Right atrium auricular region (tissue), 2 donors: ENCODE measurements at regions not wholly inside any gene's neighbourhood (a gene's known extent, or its start where the extent isn't known, plus 50 kb on each side); places are given as distances from the start of the nearest gene placed in this dataset.

ENCODE experiments used
- DNase-seq: peaks from one replicate; pipeline ENCODE4 v3.0.0-alpha.2; 2019; ENCODE audit warnings: low spot score
- H3K27ac ChIP-seq, 2 donors: fragments of 200-600 bp; sonication (generic); 1 replicate in 1 of 2; 2 replicates in 1 of 2; pipeline ENCODE4 v1.5.1; 2016 to 2019
- H3K27me3 ChIP-seq, 2 donors: fragments of 200-600 bp; sonication (generic); one replicate each; pipeline versions ENCODE4 v1.5.1 to v1.6.0; 2017 to 2019
- H3K36me3 ChIP-seq: fragments of 200-600 bp; sonication (generic); one replicate; pipeline ENCODE4 v1.5.1; 2016
- H3K4me1 ChIP-seq, 2 donors: fragments of 200-600 bp; sonication (generic); one replicate each; pipeline versions ENCODE4 v1.5.1 to v1.6.0; 2017 to 2019
- H3K4me3 ChIP-seq, 2 donors: fragments of 200-600 bp; sonication (generic); 1 replicate in 1 of 2; 2 replicates in 1 of 2; pipeline ENCODE4 v1.5.1; 2017 to 2019; ENCODE audit warnings: mild to moderate bottlenecking in 1 of 2, moderate library complexity in 1 of 2
- H3K9me3 ChIP-seq, 2 donors: fragments of 200-600 bp; sonication (generic); one replicate each; pipeline ENCODE4 v1.5.1; 2019
- TF ChIP-seq, protein P1 (sequence below), 2 donors: fragments of 200-600 bp; sonication (generic); IDR thresholded peaks; one replicate each; pipeline ENCODE4 v1.5.1; 2019; ENCODE audit warnings: antibody characterized with exemption in 2 of 2

DNA sequence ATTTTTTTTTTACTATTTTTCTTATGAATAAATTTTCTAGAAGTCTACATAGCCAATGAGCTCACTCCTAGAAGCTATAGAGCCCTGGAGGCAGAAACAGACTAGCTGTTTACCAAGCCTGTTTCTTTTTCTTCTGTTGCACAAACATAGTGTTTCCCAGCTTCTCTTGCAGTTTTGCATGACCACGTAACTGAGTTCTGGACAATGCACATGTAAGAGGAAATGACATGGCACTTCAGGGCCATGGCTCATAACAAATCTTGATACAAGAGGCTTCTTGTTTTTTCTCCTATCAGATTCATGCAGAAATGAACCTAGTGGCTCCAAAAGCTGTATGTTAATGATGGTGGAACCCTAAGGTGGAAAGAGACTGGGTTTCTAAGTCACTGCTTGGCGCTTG lies 127.4 kb downstream of the ZNF330 start:
- Histone ChIP-seq H3K27ac (no peak overlapping the region), H3K4me3 (no peak overlapping the region), H3K4me1 (peaks cover 0 to 6% of the 10 kb centered on the region in 2 donors), H3K27me3 (no peaks in the 10 kb centered on the region), H3K36me3 (no peaks in the 10 kb centered on the region), H3K9me3 (no peaks in the 10 kb centered on the region)
- TF ChIP-seq, protein P1, sequence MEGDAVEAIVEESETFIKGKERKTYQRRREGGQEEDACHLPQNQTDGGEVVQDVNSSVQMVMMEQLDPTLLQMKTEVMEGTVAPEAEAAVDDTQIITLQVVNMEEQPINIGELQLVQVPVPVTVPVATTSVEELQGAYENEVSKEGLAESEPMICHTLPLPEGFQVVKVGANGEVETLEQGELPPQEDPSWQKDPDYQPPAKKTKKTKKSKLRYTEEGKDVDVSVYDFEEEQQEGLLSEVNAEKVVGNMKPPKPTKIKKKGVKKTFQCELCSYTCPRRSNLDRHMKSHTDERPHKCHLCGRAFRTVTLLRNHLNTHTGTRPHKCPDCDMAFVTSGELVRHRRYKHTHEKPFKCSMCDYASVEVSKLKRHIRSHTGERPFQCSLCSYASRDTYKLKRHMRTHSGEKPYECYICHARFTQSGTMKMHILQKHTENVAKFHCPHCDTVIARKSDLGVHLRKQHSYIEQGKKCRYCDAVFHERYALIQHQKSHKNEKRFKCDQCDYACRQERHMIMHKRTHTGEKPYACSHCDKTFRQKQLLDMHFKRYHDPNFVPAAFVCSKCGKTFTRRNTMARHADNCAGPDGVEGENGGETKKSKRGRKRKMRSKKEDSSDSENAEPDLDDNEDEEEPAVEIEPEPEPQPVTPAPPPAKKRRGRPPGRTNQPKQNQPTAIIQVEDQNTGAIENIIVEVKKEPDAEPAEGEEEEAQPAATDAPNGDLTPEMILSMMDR (IDR thresholded peaks at IDR 0.05): no peak
- no peak for DNase-seq

DNA sequence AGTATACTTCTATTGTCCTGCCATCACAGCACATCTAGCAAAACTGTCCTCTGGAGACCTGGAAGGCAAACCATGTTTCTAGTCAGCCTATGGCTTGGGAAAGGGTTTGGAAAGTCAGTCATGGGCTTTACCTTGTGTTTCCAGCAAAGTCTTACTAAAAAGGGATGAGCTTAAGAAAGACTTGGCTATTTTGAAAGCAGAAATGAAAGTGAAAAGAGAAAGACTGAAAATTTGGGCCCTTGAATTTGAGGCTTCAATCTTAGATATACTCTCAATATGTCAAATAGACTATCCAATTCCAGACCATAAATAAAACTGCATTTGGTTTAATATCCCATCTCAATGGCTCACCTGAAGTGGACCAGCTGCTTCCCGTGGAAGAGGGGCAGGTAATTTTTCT lies 127.9 kb downstream of the ZNF330 start:
- H3K9me3 ChIP-seq: no peaks in the 10 kb centered on the region
- H3K36me3 ChIP-seq: no peaks in the 10 kb centered on the region
- no peak for DNase-seq
- no peaks in the 10 kb centered on the region for H3K27me3 ChIP-seq
- TF ChIP-seq, protein P1 (IDR thresholded peaks at IDR 0.05): no peak
- H3K4me3 ChIP-seq: no peak overlapping the region
- H3K4me1 ChIP-seq: peaks cover 0 to 6% of the 10 kb centered on the region in 2 donors
- H3K27ac ChIP-seq: no peak overlapping the region

DNA sequence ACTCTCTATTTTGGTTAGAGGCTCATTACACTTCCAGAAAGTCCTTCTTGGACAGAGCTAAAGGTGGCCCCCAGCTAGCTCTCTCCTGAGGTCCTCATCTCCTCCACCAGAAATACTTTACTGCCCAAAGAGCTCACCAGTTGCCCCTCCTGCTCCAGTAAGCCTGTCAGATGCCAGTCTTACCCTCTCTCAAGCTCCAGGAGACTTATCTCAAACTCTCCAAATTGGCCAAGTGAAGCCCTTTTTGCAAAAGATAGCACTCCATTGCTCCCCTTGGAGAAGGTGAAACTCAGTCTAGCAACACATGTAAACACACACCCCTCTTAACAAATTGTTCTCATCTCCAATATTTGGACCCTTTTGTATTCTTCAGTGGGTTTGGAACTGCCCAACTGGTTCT lies 128.5 kb downstream of the ZNF330 start:
- TF ChIP-seq, protein P1 (IDR thresholded peaks at IDR 0.05): no peak
- no peak overlapping the region for H3K27ac ChIP-seq

DNA sequence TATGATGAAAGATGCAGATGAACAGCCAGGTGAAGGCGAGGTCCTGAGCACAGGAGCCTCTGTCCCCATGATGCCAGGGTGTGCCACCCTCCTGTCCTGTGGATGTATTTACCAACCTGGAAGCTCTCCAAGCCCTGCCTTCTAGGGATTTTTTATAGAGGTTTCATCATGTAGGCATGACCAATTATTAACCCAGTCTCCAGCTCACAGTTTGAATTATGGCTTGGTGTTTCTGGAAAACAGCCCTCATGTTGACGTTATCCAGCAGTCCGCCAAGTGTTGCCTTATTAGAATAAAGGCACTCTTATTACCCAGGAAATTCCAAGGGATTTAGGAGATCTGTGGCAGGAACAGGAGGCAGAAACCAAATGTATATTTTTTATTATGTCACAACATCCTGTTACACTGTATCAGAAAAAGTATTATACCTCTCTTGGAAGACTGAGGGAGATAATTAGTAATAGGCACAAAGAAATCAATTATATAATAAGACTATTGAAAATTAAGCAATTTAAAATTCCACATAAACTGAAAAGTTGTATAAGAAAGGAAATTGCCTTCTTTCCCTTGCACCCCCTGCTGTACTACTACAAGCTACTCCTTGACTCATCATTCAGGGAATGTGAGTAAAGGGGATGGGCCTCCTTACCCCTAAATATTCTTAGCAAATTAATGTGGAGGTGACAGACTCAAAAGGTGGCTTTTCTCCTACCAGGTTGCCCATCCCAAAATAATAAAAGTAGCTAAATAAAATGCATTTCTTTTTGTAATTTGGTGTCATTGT lies 129.6 kb downstream of the ZNF330 start:
- H3K4me1 ChIP-seq: peaks cover 0 to 6% of the 10 kb centered on the region in 2 donors
- H3K4me3 ChIP-seq: no peak overlapping the region
- H3K9me3 ChIP-seq: no peaks in the 10 kb centered on the region
- TF ChIP-seq, protein P1 (IDR thresholded peaks at IDR 0.05): no peak
- DNase-seq: no peak
- H3K36me3 ChIP-seq: no peaks in the 10 kb centered on the region
- no peaks in the 10 kb centered on the region for H3K27me3 ChIP-seq
- H3K27ac ChIP-seq: no peak overlapping the region

More for the DNA sequence above, 128.5 kb downstream of the ZNF330 start:
- H3K36me3 ChIP-seq: no peaks in the 10 kb centered on the region
- DNase-seq: no peak
- H3K27me3 ChIP-seq: no peaks in the 10 kb centered on the region
- no peaks in the 10 kb centered on the region for H3K9me3 ChIP-seq
- peaks cover 0 to 6% of the 10 kb centered on the region in 2 donors for H3K4me1 ChIP-seq
- H3K4me3 ChIP-seq: no peak overlapping the region

DNA sequence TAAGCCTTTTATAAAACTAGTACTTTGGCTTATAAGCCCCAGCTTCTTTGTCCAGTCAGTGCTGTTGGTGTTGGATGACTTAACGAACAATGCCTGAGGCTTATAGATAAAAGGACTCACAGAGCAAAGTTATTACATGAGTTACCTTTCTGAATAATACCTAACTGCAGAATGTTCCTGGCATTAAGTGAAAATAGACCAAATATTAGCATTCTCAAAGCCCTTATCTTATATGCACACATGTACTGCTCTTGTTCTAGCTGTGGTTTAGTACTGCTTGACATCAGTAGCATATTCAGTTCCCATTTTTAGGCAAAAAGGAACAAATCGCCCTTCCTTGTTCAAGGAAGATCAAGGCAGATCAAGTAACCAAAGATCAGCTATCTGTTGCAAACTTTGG lies 131.6 kb downstream of the ZNF330 start:
- no peaks in the 10 kb centered on the region for H3K9me3 ChIP-seq
- peak overlapping the region in 1 of 2 donors; percentile 34 for H3K27ac ChIP-seq
- H3K4me3 ChIP-seq: no peak overlapping the region
- no peak for DNase-seq
- TF ChIP-seq, protein P1 (IDR thresholded peaks at IDR 0.05): no peak
- no peaks in the 10 kb centered on the region for H3K36me3 ChIP-seq
- H3K27me3 ChIP-seq: no peaks in the 10 kb centered on the region
- peaks cover 0 to 6% of the 10 kb centered on the region in 2 donors for H3K4me1 ChIP-seq
